CD8-positive, alpha-beta memory T cell (primary cell): ENCODE measurements at regions not wholly inside any gene's neighbourhood (a gene's known extent, or its start where the extent isn't known, plus 50 kb on each side); places are given as distances from the start of the nearest gene placed in this dataset.

ENCODE experiments used
- CTCF ChIA-PET: fragments of 350-600 bp; sonication (Branson Sonifier 250); formaldehyde crosslinking; loops from one replicate; lab custom pipeline; 2021; ENCODE audit warnings: antibody characterized with exemption; lab: Charles Lee
- POLR2A ChIA-PET: fragments of 350-600 bp; sonication (Branson Sonifier 250); formaldehyde crosslinking; loops from one replicate; lab custom pipeline; 2021; ENCODE audit warnings: antibody characterized with exemption; lab: Charles Lee
- DNase-seq, 5 donors: peaks; one replicate each; pipeline versions ENCODE4 v3.0.0 to v3.0.0-alpha.2; 2020 to 2022; ENCODE audit warnings: mixed read lengths in 1 of 5
- H3K27ac ChIP-seq: one replicate; pipeline ENCODE4 v1.7.0; 2013; ENCODE audit warnings: low read depth, mild to moderate bottlenecking, low read length, moderate library complexity
- H3K27me3 ChIP-seq: 2 replicates; pipeline ENCODE4 v1.7.0; 2013; ENCODE audit warnings: low read length, mild to moderate bottlenecking; ENCODE audit not compliant: insufficient read depth, poor library complexity, severe bottlenecking
- H3K36me3 ChIP-seq: 2 replicates; pipeline ENCODE4 v1.7.0; 2013; ENCODE audit warnings: mild to moderate bottlenecking, low read length, moderate library complexity; ENCODE audit not compliant: insufficient read depth
- H3K4me1 ChIP-seq: 2 replicates; pipeline ENCODE4 v1.7.0; 2013; ENCODE audit warnings: mild to moderate bottlenecking, low read length, moderate library complexity; ENCODE audit not compliant: insufficient read depth
- H3K4me3 ChIP-seq: 2 replicates; pipeline ENCODE4 v1.7.0; 2013; ENCODE audit warnings: mild to moderate bottlenecking, low read length
- H3K9me3 ChIP-seq: 2 replicates; pipeline ENCODE4 v1.7.0; 2013; ENCODE audit warnings: mild to moderate bottlenecking, low read length
- H3K27ac Mint-ChIP-seq, 8 donors: one replicate each; pipeline ENCODE4 v1.8.0; 2020 to 2021; ENCODE audit warnings: mixed read lengths in 8 of 8, mild to moderate bottlenecking in 6 of 8, inconsistent platforms in 3 of 8, moderate library complexity in 3 of 8
- H3K27me3 Mint-ChIP-seq, 2 donors: one replicate each; pipeline ENCODE4 v1.8.0; 2020 to 2021; ENCODE audit warnings: mixed read lengths in 2 of 2, mild to moderate bottlenecking in 1 of 2, moderate library complexity in 1 of 2
- H3K36me3 Mint-ChIP-seq, 3 donors: one replicate each; pipeline ENCODE4 v1.8.0; 2020 to 2021; ENCODE audit warnings: mixed read lengths in 3 of 3, inconsistent platforms in 1 of 3, mild to moderate bottlenecking in 1 of 3
- H3K4me1 Mint-ChIP-seq, 3 donors: one replicate each; pipeline ENCODE4 v1.8.0; 2020 to 2021; ENCODE audit warnings: mixed read lengths in 3 of 3, inconsistent platforms in 1 of 3, mild to moderate bottlenecking in 1 of 3
- H3K4me3 Mint-ChIP-seq, 7 donors: one replicate each; pipeline ENCODE4 v1.8.0; 2020 to 2021; ENCODE audit warnings: mixed read lengths in 7 of 7, mild to moderate bottlenecking in 6 of 7, moderate library complexity in 4 of 7, inconsistent platforms in 2 of 7
- H3K9me3 Mint-ChIP-seq, 5 donors: one replicate each; pipeline ENCODE4 v1.8.0; 2020 to 2022; ENCODE audit warnings: mixed read lengths in 5 of 5, mild to moderate bottlenecking in 3 of 5, moderate library complexity in 2 of 5, inconsistent platforms in 1 of 5

GRCh38 chr1:186730951-186731729, 50.9 kb upstream of the PTGS2 start:
- Histone ChIP-seq H3K36me3 (no peaks in the 10 kb centered on the region), H3K9me3 (no peaks in the 10 kb centered on the region), H3K27me3 (no peaks in the 10 kb centered on the region), H3K4me3 (no peak overlapping the region), H3K4me1 (no peaks in the 10 kb centered on the region), H3K27ac (no peak overlapping the region)
- Mint-ChIP-seq H3K27ac (no peak overlapping the region), H3K4me1 (no peaks in the 10 kb centered on the region), H3K27me3 (peaks cover 0 to 8% of the 10 kb centered on the region in 2 donors), H3K9me3 (peaks cover 3 to 12% (median 6%) of the 10 kb centered on the region in 5 donors), H3K36me3 (peaks cover 0 to 2% (median 0%) of the 10 kb centered on the region in 3 donors), H3K4me3 (no peak overlapping the region)
- no peak for DNase-seq
- CTCF ChIA-PET: no interaction called here
- POLR2A ChIA-PET: no interaction called here
